ENCODE measurements at regions not wholly inside any gene's neighbourhood (a gene's known extent, or its start where the extent isn't known, plus 50 kb on each side); places are given as distances from the start of the nearest gene placed in this dataset.
A peak's percentile ranks its signal among the peaks of the same experiment; 100 is the strongest.

DNA sequence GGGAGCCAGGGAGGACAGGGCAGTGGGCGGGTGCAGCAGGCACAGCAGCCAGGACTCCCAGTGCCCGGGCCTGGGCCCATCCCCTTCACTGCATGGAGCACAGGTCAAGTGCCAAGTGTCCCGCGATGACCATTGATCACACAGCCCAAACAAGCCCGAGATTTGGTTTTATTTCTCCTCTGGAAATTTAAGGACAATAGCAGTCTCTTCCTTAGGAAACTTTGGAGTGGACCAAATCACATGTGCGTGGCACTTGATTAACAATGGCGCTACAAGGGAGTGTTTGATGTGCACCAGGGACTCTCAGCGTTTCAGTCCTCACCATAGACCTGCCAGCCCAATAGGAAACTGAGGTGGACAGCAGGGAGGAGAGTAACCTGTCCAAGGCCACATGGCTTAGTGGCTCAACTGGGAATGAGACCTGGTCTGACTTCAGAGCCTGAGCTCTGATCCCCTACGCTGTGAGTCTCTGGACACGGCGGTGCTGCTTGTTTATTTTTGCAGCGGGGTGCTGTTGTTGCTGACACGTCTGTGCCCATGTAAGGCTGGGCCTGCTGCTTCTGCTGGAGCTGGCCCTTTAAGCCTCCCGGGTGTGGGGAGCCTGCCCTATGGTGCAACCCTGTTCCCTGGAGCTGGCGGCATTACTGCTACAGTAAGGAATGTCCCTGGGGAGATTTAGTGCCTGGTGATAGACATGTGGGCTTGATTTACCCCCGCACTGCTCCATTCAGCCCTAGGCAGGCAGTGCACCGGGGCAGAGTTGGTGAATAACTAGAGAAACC is 194.2 kb downstream of the INHBB start:
- Histone ChIP-seq H3K4me2 (ENCODE audit: low read length, poor library complexity, severe bottlenecking) (peak overlapping the region; percentile 8), H2AFZ (ENCODE audit: low read depth, low read length) (no peak overlapping the region), H3K36me3 (ENCODE audit: control insufficient read depth in 1 of 2, insufficient read depth in 2 of 2, low read depth in 1 of 2, low read length in 2 of 2) (no peaks in the 10 kb centered on the region), H3K4ac (ENCODE audit: low read depth in 1 of 2, low read length in 2 of 2) (peak overlapping the region in 1 of 2 experiments; percentile 41), H2BK120ac (ENCODE audit: low read depth, low read length) (no peak overlapping the region), H2BK15ac (ENCODE audit: low read depth, poor library complexity, severe bottlenecking) (no peak overlapping the region), H3K4me3 (ENCODE audit: insufficient read depth in 1 of 2, low read depth in 1 of 2, low read length in 2 of 2) (peak overlapping the region in 1 of 2 experiments; percentile 4), H3K18ac (ENCODE audit: low read depth in 1 of 2, low read length in 2 of 2) (peak overlapping the region; percentile 29 to 88), H3K27me3 (ENCODE audit: control insufficient read depth in 1 of 2, insufficient read depth in 1 of 2, low read length in 2 of 2) (peaks cover 0 to 22% of the 10 kb centered on the region in 2 experiments), H2BK12ac (ENCODE audit: low read length in 2 of 2) (peak overlapping the region; percentile 53 to 83), H2BK5ac (ENCODE audit: low read depth, low read length, poor library complexity, severe bottlenecking) (no peak overlapping the region), H3K27ac (ENCODE audit: low read length, poor library complexity, severe bottlenecking) (peak overlapping the region; percentile 54), H4K8ac (ENCODE audit: low read length) (no peak overlapping the region), H3K9me3 (ENCODE audit: control insufficient read depth, low read length) (no peaks in the 10 kb centered on the region), H3K14ac (ENCODE audit: low read length in 2 of 2) (peak overlapping the region in 1 of 2 experiments; percentile 81), H4K91ac (ENCODE audit: low read length) (peak overlapping the region; percentile 1), H3K79me1 (replicated peaks; ENCODE audit: low read length, poor library complexity, severe bottlenecking) (no peaks in the 10 kb centered on the region), H3K23ac (ENCODE audit: low read length in 2 of 2) (no peak overlapping the region), H3K9ac (ENCODE audit: low read length) (peak overlapping the region; percentile 15), H3K4me1 (ENCODE audit: control insufficient read depth, insufficient read depth, low read depth, low read length) (peaks cover 24% of the 10 kb centered on the region), H2AK5ac (ENCODE audit: low read length, severe bottlenecking) (peak overlapping the region; percentile 50)
- 42% methylated on average over 17 of the region's 17 CpGs for WGBS
- peak; percentile 95 for DNase-seq

DNA sequence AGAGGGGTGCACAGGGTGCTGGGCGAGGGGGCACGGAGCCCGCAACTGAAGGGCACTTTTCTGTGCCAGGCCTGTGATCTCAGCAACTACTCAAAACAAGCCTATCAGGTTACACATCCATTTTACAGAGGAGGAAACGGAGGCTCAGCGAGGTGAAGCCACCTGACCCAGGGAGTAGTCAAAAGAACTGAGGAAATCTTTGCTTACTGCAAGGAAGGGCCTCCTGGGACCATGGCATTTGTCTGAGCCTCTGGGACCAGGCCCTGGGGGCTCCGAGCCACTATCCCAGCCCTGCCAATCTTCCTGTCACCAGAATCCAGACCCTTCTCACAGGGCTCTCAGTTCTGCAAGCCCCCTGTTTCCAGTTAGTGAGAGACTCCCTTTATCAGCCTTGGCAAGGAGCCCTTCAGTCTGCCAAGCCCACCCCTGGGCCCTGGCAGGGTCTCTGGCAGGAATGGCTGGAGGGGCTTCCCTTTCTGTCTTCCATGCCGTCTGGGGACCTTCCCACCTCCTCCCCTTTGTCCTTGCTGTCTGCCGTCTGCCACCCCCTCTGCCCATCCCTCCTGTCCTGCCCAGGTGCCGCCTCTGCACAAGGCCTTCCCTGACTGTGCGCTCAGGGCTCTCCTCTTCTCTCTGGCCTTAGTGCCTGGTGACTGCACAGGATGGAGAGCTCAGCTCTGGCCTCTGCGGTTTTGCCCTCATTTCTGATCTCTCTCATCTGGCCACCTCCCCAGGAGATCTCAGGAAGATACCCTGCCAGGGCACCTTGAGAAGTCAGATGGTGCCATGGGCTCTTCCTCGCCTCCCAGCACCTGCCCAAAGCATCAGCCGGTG is 194.7 kb upstream of the GLI2 start:
- H2BK120ac ChIP-seq (ENCODE audit: low read depth, low read length) = no peak overlapping the region
- WGBS = 74% methylated on average over 13 of the region's 13 CpGs

DNA sequence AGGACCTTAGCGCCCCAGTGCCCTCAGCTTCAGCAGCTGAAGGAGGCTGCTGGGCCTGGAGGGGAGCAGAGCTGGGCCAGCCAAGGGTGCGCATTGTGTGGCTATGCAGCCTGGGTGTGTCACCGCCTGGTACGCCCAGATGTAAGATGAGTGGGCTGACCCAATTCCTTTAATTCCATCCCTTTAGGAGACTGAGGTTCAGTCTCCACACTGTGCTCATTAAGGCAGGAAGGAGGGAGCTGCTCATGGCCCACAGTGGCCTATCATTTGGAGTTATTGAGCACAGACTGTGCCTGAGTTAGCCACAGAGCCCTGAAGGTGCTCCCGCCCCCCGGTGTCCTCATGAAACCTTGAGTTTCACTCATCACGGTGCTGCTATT is 194.1 kb upstream of the GLI2 start:
- Histone ChIP-seq H3K27ac (ENCODE audit: low read length, poor library complexity, severe bottlenecking) (no peak overlapping the region), H3K14ac (ENCODE audit: low read length in 2 of 2) (peak overlapping the region in 1 of 2 experiments; percentile 70), H2BK12ac (ENCODE audit: low read length in 2 of 2) (peak overlapping the region in 1 of 2 experiments; percentile 71), H3K27me3 (ENCODE audit: control insufficient read depth in 1 of 2, insufficient read depth in 1 of 2, low read length in 2 of 2) (peaks cover 0 to 13% of the 10 kb centered on the region in 2 experiments), H4K8ac (ENCODE audit: low read length) (no peak overlapping the region), H2BK15ac (ENCODE audit: low read depth, poor library complexity, severe bottlenecking) (no peak overlapping the region), H2AK5ac (ENCODE audit: low read length, severe bottlenecking) (peak overlapping the region; percentile 63), H3K18ac (ENCODE audit: low read depth in 1 of 2, low read length in 2 of 2) (peak overlapping the region in 1 of 2 experiments; percentile 4), H3K9ac (ENCODE audit: low read length) (no peak overlapping the region), H3K4me2 (ENCODE audit: low read length, poor library complexity, severe bottlenecking) (no peak overlapping the region), H2BK5ac (ENCODE audit: low read depth, low read length, poor library complexity, severe bottlenecking) (no peak overlapping the region), H3K4ac (ENCODE audit: low read depth in 1 of 2, low read length in 2 of 2) (no peak overlapping the region), H3K79me1 (replicated peaks; ENCODE audit: low read length, poor library complexity, severe bottlenecking) (no peaks in the 10 kb centered on the region), H3K9me3 (ENCODE audit: control insufficient read depth, low read length) (no peaks in the 10 kb centered on the region), H3K4me1 (ENCODE audit: control insufficient read depth, insufficient read depth, low read depth, low read length) (peaks cover 30% of the 10 kb centered on the region), H4K91ac (ENCODE audit: low read length) (peak overlapping the region; percentile 47), H3K4me3 (ENCODE audit: insufficient read depth in 1 of 2, low read depth in 1 of 2, low read length in 2 of 2) (no peak overlapping the region), H3K36me3 (ENCODE audit: control insufficient read depth in 1 of 2, insufficient read depth in 2 of 2, low read depth in 1 of 2, low read length in 2 of 2) (no peaks in the 10 kb centered on the region), H2BK120ac (ENCODE audit: low read depth, low read length) (no peak overlapping the region), H3K23ac (ENCODE audit: low read length in 2 of 2) (no peak overlapping the region), H2AFZ (ENCODE audit: low read depth, low read length) (no peak overlapping the region)
- DNase-seq = no peak
- 97% methylated on average over 7 of the region's 7 CpGs for WGBS

More for the DNA sequence above, 194.7 kb upstream of the GLI2 start:
- Histone ChIP-seq H3K4me3 (ENCODE audit: insufficient read depth in 1 of 2, low read depth in 1 of 2, low read length in 2 of 2) (peak overlapping the region in 1 of 2 experiments; percentile 4), H3K23ac (ENCODE audit: low read length in 2 of 2) (no peak overlapping the region), H2BK12ac (ENCODE audit: low read length in 2 of 2) (peak overlapping the region; percentile 25 to 71), H2AK5ac (ENCODE audit: low read length, severe bottlenecking) (peak overlapping the region; percentile 63), H3K36me3 (ENCODE audit: control insufficient read depth in 1 of 2, insufficient read depth in 2 of 2, low read depth in 1 of 2, low read length in 2 of 2) (no peaks in the 10 kb centered on the region), H2AFZ (ENCODE audit: low read depth, low read length) (no peak overlapping the region), H3K14ac (ENCODE audit: low read length in 2 of 2) (peak overlapping the region in 1 of 2 experiments; percentile 70), H3K4me1 (ENCODE audit: control insufficient read depth, insufficient read depth, low read depth, low read length) (peaks cover 26% of the 10 kb centered on the region), H3K18ac (ENCODE audit: low read depth in 1 of 2, low read length in 2 of 2) (peak overlapping the region; percentile 4 to 16), H3K9ac (ENCODE audit: low read length) (peak overlapping the region; percentile 15), H4K8ac (ENCODE audit: low read length) (no peak overlapping the region), H3K27me3 (ENCODE audit: control insufficient read depth in 1 of 2, insufficient read depth in 1 of 2, low read length in 2 of 2) (peaks cover 0 to 17% of the 10 kb centered on the region in 2 experiments), H3K27ac (ENCODE audit: low read length, poor library complexity, severe bottlenecking) (peak overlapping the region; percentile 18), H2BK15ac (ENCODE audit: low read depth, poor library complexity, severe bottlenecking) (no peak overlapping the region), H3K4ac (ENCODE audit: low read depth in 1 of 2, low read length in 2 of 2) (peak overlapping the region in 1 of 2 experiments; percentile 31), H3K79me1 (replicated peaks; ENCODE audit: low read length, poor library complexity, severe bottlenecking) (no peaks in the 10 kb centered on the region), H4K91ac (ENCODE audit: low read length) (peak overlapping the region; percentile 47), H3K4me2 (ENCODE audit: low read length, poor library complexity, severe bottlenecking) (peak overlapping the region; percentile 8), H3K9me3 (ENCODE audit: control insufficient read depth, low read length) (no peaks in the 10 kb centered on the region), H2BK5ac (ENCODE audit: low read depth, low read length, poor library complexity, severe bottlenecking) (no peak overlapping the region)
- DNase-seq = no peak

Data from mesenchymal stem cell (in vitro differentiated cells and primary cell).